Ovary (tissue), 3 donors: ENCODE measurements at regions not wholly inside any gene's neighbourhood (a gene's known extent, or its start where the extent isn't known, plus 50 kb on each side); places are given as distances from the start of the nearest gene placed in this dataset.

Source experiments
- CTCF ChIP-seq, 3 donors: fragments of 450-650 bp in 2 of 3; fragments of 200-600 bp in 1 of 3; IDR thresholded peaks; one replicate each; pipeline versions ENCODE4 v1.5.1 to v1.8.0; 2016 to 2022; ENCODE audit warnings: antibody characterized with exemption in 3 of 3, mild to moderate bottlenecking in 1 of 3
- EP300 ChIP-seq: sonication (generic); formaldehyde crosslinking; IDR thresholded peaks from one replicate; pipeline ENCODE4 v1.6.1; 2017; ENCODE audit warnings: antibody characterized with exemption
- POLR2A ChIP-seq: fragments of 450-650 bp; IDR thresholded peaks from one replicate; pipeline ENCODE4 v1.6.1; 2017; ENCODE audit warnings: antibody characterized with exemption, mild to moderate bottlenecking, moderate library complexity
- donor health status: DM: no; HTN: no; CAD: no.

- no peak for TF ChIP-seq CTCF (IDR thresholded peaks at IDR 0.05)
- TF ChIP-seq EP300: no peak
- TF ChIP-seq POLR2A: no peak
Observed at GRCh38 chr9:17994695-17995425, 416.0 kb downstream of the SH3GL2 start.
